ENCODE measurements at regions not wholly inside any gene's neighbourhood (a gene's known extent, or its start where the extent isn't known, plus 50 kb on each side); places are given as distances from the start of the nearest gene placed in this dataset.
"Not testable (repeated sequence)": the region's sequence is repeated elsewhere in the genome, so short reads cannot be mapped to it uniquely, and the experiment has no call there.

DNA sequence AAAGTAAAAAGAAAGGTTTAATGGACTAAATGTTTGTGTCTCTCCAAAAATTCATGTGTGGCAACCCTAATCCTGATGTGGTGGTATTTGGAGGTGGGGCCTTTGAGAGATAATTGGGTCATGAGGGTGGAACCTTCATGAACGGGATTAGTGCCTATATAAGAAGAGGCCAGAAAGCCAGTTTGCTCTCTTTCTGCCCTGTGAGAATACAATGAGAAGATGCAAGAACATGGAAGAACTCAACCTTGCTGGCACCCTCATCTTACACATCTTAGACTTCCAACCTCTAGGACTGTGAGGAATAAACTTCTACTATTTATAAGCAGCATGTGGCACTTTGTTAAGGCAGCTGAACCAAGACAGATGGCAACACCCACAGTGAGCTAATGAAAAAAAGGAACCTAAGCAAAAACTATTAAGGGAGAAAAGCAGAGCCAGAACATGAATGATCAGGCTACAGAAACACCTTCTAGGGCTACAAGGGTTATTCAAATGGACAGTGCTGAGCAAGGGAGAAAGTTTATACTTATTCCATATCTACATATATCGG lies 159.5 kb downstream of the PLK2 start:
- no peak for DNase-seq (ENCODE audit: low spot score)

GRCh38 chr5:58299256-58299655 lies 160.6 kb downstream of the PLK2 start:
- no peak for DNase-seq (ENCODE audit: low spot score)

DNA sequence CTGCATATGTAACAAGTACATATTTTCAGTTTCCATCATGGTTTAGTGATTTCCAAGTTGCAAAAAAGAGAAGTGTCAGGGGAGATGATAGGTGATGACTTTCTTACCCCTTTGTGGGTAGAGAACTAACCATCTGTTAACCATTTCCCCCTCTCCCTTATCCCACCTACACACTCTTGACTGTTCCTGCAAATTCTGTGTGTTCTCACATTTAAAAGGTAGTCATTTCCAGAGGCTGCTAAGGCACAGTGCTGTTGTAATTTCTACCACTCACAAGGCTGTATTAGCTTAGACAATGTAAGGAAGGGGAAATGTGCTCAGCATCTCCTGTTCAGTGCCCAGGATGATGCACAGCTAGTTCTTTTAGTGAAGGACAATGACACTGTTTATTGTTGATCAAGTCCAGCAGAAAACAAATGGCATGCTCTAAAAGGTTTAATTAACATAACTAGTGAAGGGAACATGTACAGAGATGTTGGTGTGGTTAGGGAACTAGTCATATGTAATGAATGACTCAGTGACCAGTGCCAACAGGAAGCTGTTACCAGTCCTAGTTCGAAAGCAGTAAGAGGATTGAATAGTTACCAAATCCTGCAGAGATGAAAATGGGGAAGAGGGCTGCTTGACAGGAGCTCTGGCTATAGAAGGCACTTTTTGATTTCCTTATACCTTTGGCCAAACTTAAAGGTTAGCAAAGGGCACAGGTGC lies 165.1 kb downstream of the PLK2 start:
- no peak for DNase-seq (ENCODE audit: low spot score)

DNA sequence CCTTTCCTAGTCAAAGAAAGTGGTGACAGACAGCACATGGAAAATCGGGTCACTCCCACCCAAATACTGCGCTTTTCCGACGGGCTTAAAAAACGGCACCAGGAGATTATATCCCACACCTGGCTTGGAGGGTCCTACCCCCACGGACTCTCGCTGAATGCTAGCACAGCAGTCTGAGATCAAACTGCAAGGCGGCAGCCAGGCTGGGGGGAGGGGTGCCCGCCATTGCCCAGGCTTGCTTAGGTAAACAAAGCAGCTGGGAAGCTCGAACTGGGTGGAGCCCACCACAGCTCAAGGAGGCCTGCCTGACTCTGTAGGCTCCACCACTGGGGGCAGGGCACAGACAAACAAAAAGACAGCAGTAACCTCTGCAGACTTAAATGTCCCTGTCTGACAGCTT lies 171.6 kb downstream of the PLK2 start:
- DNase-seq (ENCODE audit: low spot score): not testable (repeated sequence)

DNA sequence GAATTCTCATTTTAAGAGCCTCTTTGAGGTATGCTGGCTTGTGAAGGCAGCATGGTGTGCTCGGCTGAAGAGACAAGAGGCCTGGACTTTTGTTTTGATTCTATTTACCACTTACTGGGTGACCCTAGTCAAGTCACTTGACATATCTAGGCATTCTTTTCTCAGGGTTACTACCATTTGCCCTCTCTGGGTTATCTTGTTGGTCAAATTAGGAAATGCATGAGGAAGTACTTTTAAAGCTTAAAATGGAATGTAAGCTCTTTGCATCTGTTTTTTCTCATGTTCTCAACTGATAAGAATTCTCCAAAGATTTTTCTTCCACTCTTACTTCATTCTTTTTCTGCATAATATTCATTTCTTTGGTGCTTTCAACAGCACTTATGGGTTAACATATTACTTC lies 173.1 kb downstream of the PLK2 start:
- no peak for DNase-seq (ENCODE audit: low spot score)

DNA sequence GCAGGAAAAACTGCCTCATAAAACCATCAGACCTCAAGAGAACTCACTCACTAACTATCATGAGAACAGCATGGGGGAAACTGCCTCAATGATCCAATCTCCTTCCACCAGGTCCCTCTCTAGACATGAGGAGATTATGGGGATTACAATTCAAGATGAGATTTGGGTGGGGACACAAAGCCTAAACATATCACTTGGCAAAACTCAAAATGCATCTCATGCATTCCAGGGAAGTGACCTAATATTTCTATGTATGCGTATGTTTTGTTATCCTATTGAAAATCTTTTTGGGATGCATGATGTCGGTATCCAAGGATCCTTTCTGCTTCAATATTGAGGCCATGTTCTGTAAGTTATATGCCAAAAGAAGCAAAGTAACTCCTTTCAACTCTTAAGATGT lies 174.0 kb downstream of the PLK2 start:
- DNase-seq (ENCODE audit: low spot score): no peak

- DNase-seq (ENCODE audit: low spot score): no peak
These were observed 175.0 kb downstream of the PLK2 start for GRCh38 chr5:58284886-58285285.

DNA sequence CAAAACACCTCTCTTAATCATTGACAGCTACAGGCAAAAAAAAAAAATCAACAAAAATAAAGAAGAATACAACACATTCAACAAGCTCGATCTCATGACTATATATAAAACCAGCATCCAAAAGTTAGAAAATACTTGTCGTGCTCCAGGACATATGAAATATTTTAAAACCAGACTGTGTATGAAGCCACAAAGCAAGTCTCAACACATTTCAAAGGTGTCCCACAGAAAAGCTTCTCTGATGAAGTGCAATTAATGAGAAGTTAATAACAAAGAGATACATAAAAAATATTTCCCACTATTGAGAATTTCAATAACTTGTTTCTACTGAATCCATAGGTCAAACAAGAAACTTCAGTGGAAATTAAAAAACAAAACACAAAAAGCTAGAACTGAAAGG lies 178.7 kb downstream of the PLK2 start:
- DNase-seq (ENCODE audit: low spot score): no peak

- DNase-seq (ENCODE audit: low spot score): no peak
These were observed 180.6 kb downstream of the PLK2 start for GRCh38 chr5:58279259-58279658.

GRCh38 chr5:58276431-58276830 lies 183.5 kb downstream of the PLK2 start:
- DNase-seq (ENCODE audit: low spot score): no peak

GRCh38 chr5:58275516-58275915 lies 184.4 kb downstream of the PLK2 start:
- DNase-seq (ENCODE audit: low spot score): no peak

DNA sequence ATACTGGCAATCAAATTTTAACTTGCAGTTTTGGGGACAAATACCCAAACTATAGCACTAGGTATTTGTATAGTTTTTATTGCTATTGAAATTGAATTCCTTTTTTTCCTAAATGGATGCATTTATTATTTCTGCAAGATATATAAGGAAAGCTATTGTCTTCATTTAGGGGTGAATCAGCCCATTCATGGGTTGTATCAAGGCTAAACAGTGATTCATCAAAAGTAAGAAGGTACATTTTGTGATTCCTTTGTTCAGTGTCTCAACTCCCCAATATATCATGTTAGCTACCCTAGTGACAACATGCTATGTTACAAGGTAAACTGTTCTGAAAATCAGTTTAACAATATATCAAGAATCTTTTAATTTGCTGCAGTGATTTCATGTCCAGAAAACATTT lies 185.7 kb downstream of the PLK2 start:
- DNase-seq (ENCODE audit: low spot score): no peak

DNA sequence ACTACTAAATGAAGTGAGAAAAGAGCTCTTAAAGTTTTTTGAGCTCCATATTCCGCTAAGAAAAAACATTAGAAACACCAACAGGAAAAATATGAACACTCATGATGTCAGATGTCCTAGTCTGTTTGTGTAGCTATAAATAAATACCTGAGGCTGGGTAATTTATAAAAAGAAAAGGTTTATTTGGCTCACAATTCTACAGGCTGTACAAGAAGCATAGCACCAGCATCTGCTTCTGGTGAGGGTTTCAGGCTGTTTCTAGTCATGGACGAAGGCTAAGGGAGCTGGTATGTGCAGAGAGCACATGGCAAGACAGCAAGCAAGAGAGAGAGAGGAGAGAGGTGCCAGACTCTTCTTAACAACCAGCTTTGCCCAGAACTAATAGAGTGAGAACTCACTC lies 186.2 kb downstream of the PLK2 start:
- DNase-seq (ENCODE audit: low spot score): no peak

DNA sequence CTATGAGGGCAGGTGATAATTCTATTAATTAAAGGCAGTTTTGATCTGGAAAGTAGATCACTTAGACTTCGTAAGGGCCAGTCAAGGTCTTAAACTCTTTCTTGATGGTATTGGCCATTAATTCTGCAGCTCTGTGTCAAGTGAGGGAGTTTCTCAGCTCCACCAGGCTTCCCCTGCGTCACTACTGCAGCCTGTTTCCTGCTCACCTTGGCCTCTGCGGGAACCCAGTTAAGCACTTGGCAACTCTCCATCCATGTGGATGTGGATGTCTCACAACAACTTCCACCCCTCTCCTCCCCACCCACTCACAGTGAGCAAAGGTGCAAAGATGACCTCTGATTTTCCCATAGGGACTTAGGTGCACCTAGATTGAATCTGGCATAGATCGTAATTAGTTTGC lies 191.6 kb downstream of the PLK2 start:
- DNase-seq (ENCODE audit: low spot score): no peak

- DNase-seq (ENCODE audit: low spot score): no peak
These were observed 193.5 kb downstream of the PLK2 start for GRCh38 chr5:58266402-58266801.

GRCh38 chr5:58265246-58265930 lies 194.5 kb downstream of the PLK2 start:
- DNase-seq (ENCODE audit: low spot score): no peak

- no peak for DNase-seq (ENCODE audit: low spot score)
These were observed 195.6 kb downstream of the PLK2 start for GRCh38 chr5:58264276-58264675.

DNA sequence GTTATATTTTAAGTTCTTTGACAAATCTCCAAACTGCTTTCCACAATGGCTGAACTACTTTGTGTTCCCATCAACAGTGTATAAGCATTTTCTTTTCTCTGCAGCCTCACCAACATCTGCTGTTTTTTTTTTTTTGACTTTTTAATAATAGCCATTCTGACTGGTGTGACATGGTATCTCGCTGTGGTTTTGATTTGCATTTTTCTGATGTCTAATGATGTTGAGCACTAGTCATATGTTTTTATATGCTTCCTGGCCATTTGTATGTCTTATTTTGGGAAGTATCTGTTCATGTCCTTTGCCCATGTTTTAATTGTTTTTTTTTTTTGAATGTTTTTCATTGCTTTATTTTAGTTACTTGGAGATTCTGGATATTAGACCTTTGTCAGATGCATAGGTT lies 196.6 kb downstream of the PLK2 start:
- no peak for DNase-seq (ENCODE audit: low spot score)

- no peak for DNase-seq (ENCODE audit: low spot score)
These were observed 197.7 kb downstream of the PLK2 start for GRCh38 chr5:58262226-58262625.

DNA sequence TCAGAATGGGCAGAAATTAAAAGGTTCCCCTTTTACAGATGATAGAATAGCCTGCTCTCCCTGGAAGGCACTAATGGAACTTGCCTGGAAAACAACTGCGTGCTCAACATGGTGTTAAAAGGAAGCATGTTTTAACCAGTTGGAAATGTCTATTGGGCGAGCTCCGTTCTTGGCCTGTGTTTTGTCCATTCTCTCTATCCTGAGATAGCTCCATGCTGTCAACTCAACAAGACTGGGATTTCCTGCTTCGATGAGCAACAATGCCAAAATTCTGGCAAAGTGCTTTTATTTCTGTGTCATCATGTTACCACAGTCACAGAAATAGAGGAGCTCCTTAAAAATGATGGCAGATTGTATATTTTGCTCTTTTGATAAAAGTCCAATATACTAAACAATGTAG lies 198.3 kb downstream of the PLK2 start:
- no peak for DNase-seq (ENCODE audit: low spot score)

- DNase-seq (ENCODE audit: low spot score): no peak
These were observed 199.6 kb downstream of the PLK2 start for GRCh38 chr5:58260243-58260642.

DNA sequence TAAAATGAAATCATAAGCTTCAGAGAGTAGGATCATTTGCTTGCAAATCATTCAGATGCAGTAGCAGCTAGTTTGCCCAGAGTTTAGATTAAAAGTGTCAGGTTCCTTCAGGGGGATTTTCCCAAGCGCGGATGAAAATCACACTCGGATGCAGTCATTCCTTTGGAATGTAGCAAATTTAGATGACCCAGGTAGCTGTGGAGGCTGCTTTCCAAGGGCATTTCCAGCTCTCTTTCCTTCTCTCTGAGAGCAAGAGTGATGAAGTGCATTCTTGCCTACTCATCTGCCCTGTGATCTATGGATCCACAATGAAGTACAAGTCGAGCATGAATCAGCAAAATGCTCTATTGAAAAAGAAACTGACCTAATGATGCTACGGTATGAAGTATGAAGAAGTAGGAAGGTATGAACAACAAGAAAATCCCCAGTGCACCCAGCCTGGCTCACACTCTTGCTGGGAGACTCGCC lies 200.2 kb downstream of the PLK2 start:
- DNase-seq (ENCODE audit: low spot score): no peak

- DNase-seq (ENCODE audit: low spot score): no peak
These were observed 200.8 kb downstream of the PLK2 start for GRCh38 chr5:58258984-58259684.

All from pons (tissue), 1 donor.